Ishikawa (cell line): ENCODE measurements at regions not wholly inside any gene's neighbourhood (a gene's known extent, or its start where the extent isn't known, plus 50 kb on each side); places are given as distances from the start of the nearest gene placed in this dataset.

ENCODE experiments used
- EGR1 ChIP-seq: IDR thresholded peaks from 2 replicates; pipeline ENCODE4 v1.6.1; 2012
- EP300 ChIP-seq: IDR thresholded peaks from 2 replicates; pipeline ENCODE4 v1.6.1; 2012; ENCODE audit warnings: borderline replicate concordance

GRCh38 chr6:28711325-28711724, 185.6 kb downstream of the GPX5 start:
- TF ChIP-seq EP300 (no peak), EGR1 (no peak)
